ENCODE measurements at regions not wholly inside any gene's neighbourhood (a gene's known extent, or its start where the extent isn't known, plus 50 kb on each side); places are given as distances from the start of the nearest gene placed in this dataset.

GRCh38 chr4:100081491-100081890 lies 108.8 kb downstream of the DDIT4L start:
- no peaks in the 10 kb centered on the region for H3K27me3 ChIP-seq (ENCODE audit: low read length)
- no peaks in the 10 kb centered on the region for H3K36me3 ChIP-seq (ENCODE audit: insufficient read depth, low read length)
- DNase-seq: no peak
- H3K27ac ChIP-seq (ENCODE audit: low read length): no peak overlapping the region
- no peak overlapping the region for H2AFZ ChIP-seq (ENCODE audit: low read length)
- no peaks in the 10 kb centered on the region; the same call in 1 of the 2 replicates for H3K9me3 ChIP-seq (ENCODE audit: low read length)
- no peaks in the 10 kb centered on the region for H3K79me2 ChIP-seq (ENCODE audit: low read length)
- no peaks in the 10 kb centered on the region for H3K9me2 ChIP-seq (replicated peaks; ENCODE audit: insufficient read depth, low read length)
- H4K20me1 ChIP-seq (ENCODE audit: insufficient read depth, low read depth, low read length): no peaks in the 10 kb centered on the region
- H3K4me1 ChIP-seq (ENCODE audit: low read length): no peaks in the 10 kb centered on the region
- no peak overlapping the region for H3K4me3 ChIP-seq (ENCODE audit: low read length)
- H3K4me2 ChIP-seq (ENCODE audit: low read depth, low read length, poor library complexity, severe bottlenecking): no peak overlapping the region
- H3K9ac ChIP-seq (ENCODE audit: low read length): no peak overlapping the region

GRCh38 chr4:100079264-100079663 lies 111.0 kb downstream of the DDIT4L start:
- Histone ChIP-seq H3K4me1 (ENCODE audit: low read length) (no peaks in the 10 kb centered on the region), H3K27me3 (ENCODE audit: low read length) (no peaks in the 10 kb centered on the region), H3K79me2 (ENCODE audit: low read length) (no peaks in the 10 kb centered on the region), H3K36me3 (ENCODE audit: insufficient read depth, low read length) (no peaks in the 10 kb centered on the region), H3K9me3 (ENCODE audit: low read length) (no peaks in the 10 kb centered on the region; the same call in 1 of the 2 replicates), H3K4me3 (ENCODE audit: low read length) (no peak overlapping the region), H3K27ac (ENCODE audit: low read length) (no peak overlapping the region), H3K4me2 (ENCODE audit: low read depth, low read length, poor library complexity, severe bottlenecking) (no peak overlapping the region), H4K20me1 (ENCODE audit: insufficient read depth, low read depth, low read length) (no peaks in the 10 kb centered on the region), H3K9me2 (replicated peaks; ENCODE audit: insufficient read depth, low read length) (no peaks in the 10 kb centered on the region), H3K9ac (ENCODE audit: low read length) (no peak overlapping the region), H2AFZ (ENCODE audit: low read length) (no peak overlapping the region)
- no peak for DNase-seq

- Histone ChIP-seq H3K9me3 (ENCODE audit: low read length) (no peaks in the 10 kb centered on the region; the same call in 1 of the 2 replicates), H3K79me2 (ENCODE audit: low read length) (no peaks in the 10 kb centered on the region), H3K27me3 (ENCODE audit: low read length) (no peaks in the 10 kb centered on the region), H3K4me1 (ENCODE audit: low read length) (no peaks in the 10 kb centered on the region), H3K9me2 (replicated peaks; ENCODE audit: insufficient read depth, low read length) (no peaks in the 10 kb centered on the region), H3K4me2 (ENCODE audit: low read depth, low read length, poor library complexity, severe bottlenecking) (no peak overlapping the region), H3K9ac (ENCODE audit: low read length) (no peak overlapping the region), H3K4me3 (ENCODE audit: low read length) (no peak overlapping the region), H2AFZ (ENCODE audit: low read length) (no peak overlapping the region), H4K20me1 (ENCODE audit: insufficient read depth, low read depth, low read length) (no peaks in the 10 kb centered on the region), H3K27ac (ENCODE audit: low read length) (no peak overlapping the region), H3K36me3 (ENCODE audit: insufficient read depth, low read length) (no peaks in the 10 kb centered on the region)
- DNase-seq: no peak
Observed at GRCh38 chr4:100076753-100077152, 113.5 kb downstream of the DDIT4L start.

GRCh38 chr4:100075486-100076270 lies 114.6 kb downstream of the DDIT4L start:
- Histone ChIP-seq H3K9me2 (replicated peaks; ENCODE audit: insufficient read depth, low read length) (no peaks in the 10 kb centered on the region), H2AFZ (ENCODE audit: low read length) (no peak overlapping the region), H3K4me3 (ENCODE audit: low read length) (no peak overlapping the region), H4K20me1 (ENCODE audit: insufficient read depth, low read depth, low read length) (no peaks in the 10 kb centered on the region), H3K27ac (ENCODE audit: low read length) (no peak overlapping the region), H3K27me3 (ENCODE audit: low read length) (no peaks in the 10 kb centered on the region), H3K36me3 (ENCODE audit: insufficient read depth, low read length) (no peaks in the 10 kb centered on the region), H3K4me1 (ENCODE audit: low read length) (no peaks in the 10 kb centered on the region), H3K9ac (ENCODE audit: low read length) (no peak overlapping the region), H3K79me2 (ENCODE audit: low read length) (no peaks in the 10 kb centered on the region), H3K4me2 (ENCODE audit: low read depth, low read length, poor library complexity, severe bottlenecking) (no peak overlapping the region), H3K9me3 (ENCODE audit: low read length) (no peaks in the 10 kb centered on the region; the same call in 1 of the 2 replicates)
- DNase-seq: no peak

GRCh38 chr4:100075056-100075455 lies 115.2 kb downstream of the DDIT4L start:
- Histone ChIP-seq H4K20me1 (ENCODE audit: insufficient read depth, low read depth, low read length) (no peaks in the 10 kb centered on the region), H3K4me3 (ENCODE audit: low read length) (no peak overlapping the region), H3K36me3 (ENCODE audit: insufficient read depth, low read length) (no peaks in the 10 kb centered on the region), H3K9ac (ENCODE audit: low read length) (no peak overlapping the region), H2AFZ (ENCODE audit: low read length) (no peak overlapping the region), H3K27ac (ENCODE audit: low read length) (no peak overlapping the region), H3K27me3 (ENCODE audit: low read length) (no peaks in the 10 kb centered on the region), H3K4me1 (ENCODE audit: low read length) (no peaks in the 10 kb centered on the region), H3K4me2 (ENCODE audit: low read depth, low read length, poor library complexity, severe bottlenecking) (no peak overlapping the region), H3K9me3 (ENCODE audit: low read length) (no peaks in the 10 kb centered on the region; the same call in 1 of the 2 replicates), H3K79me2 (ENCODE audit: low read length) (no peaks in the 10 kb centered on the region), H3K9me2 (replicated peaks; ENCODE audit: insufficient read depth, low read length) (no peaks in the 10 kb centered on the region)
- DNase-seq: no peak

- H3K27me3 ChIP-seq (ENCODE audit: low read length): 0 out of 2 replicates have a peak, but pooled peaks cover 2% of the 10 kb centered on the region
- H3K9me2 ChIP-seq (replicated peaks; ENCODE audit: insufficient read depth, low read length): no peaks in the 10 kb centered on the region
- H3K4me3 ChIP-seq (ENCODE audit: low read length): no peak overlapping the region
- no peaks in the 10 kb centered on the region for H3K79me2 ChIP-seq (ENCODE audit: low read length)
- DNase-seq: no peak
- H3K36me3 ChIP-seq (ENCODE audit: insufficient read depth, low read length): no peaks in the 10 kb centered on the region
- H3K9ac ChIP-seq (ENCODE audit: low read length): no peak overlapping the region
- no peaks in the 10 kb centered on the region for H3K4me1 ChIP-seq (ENCODE audit: low read length)
- no peaks in the 10 kb centered on the region; the same call in 1 of the 2 replicates for H3K9me3 ChIP-seq (ENCODE audit: low read length)
- no peaks in the 10 kb centered on the region; the same call in 1 of the 2 replicates for H4K20me1 ChIP-seq (ENCODE audit: insufficient read depth, low read depth, low read length)
- H2AFZ ChIP-seq (ENCODE audit: low read length): no peak overlapping the region
- H3K27ac ChIP-seq (ENCODE audit: low read length): no peak overlapping the region
- no peak overlapping the region for H3K4me2 ChIP-seq (ENCODE audit: low read depth, low read length, poor library complexity, severe bottlenecking)
Observed at GRCh38 chr4:100071506-100071905, 118.8 kb downstream of the DDIT4L start.

- Histone ChIP-seq H3K9me2 (replicated peaks; ENCODE audit: insufficient read depth, low read length) (no peaks in the 10 kb centered on the region), H2AFZ (ENCODE audit: low read length) (no peak overlapping the region), H3K27me3 (ENCODE audit: low read length) (0 out of 2 replicates have a peak, but pooled peaks cover 2% of the 10 kb centered on the region), H3K4me1 (ENCODE audit: low read length) (no peaks in the 10 kb centered on the region), H4K20me1 (ENCODE audit: insufficient read depth, low read depth, low read length) (no peaks in the 10 kb centered on the region; the same call in 1 of the 2 replicates), H3K79me2 (ENCODE audit: low read length) (no peaks in the 10 kb centered on the region), H3K27ac (ENCODE audit: low read length) (no peak overlapping the region), H3K9me3 (ENCODE audit: low read length) (no peaks in the 10 kb centered on the region), H3K4me3 (ENCODE audit: low read length) (no peak overlapping the region), H3K9ac (ENCODE audit: low read length) (no peak overlapping the region), H3K36me3 (ENCODE audit: insufficient read depth, low read length) (no peaks in the 10 kb centered on the region), H3K4me2 (ENCODE audit: low read depth, low read length, poor library complexity, severe bottlenecking) (no peak overlapping the region)
- no peak for DNase-seq
Observed at GRCh38 chr4:100070868-100071267, 119.4 kb downstream of the DDIT4L start.

- no peaks in the 10 kb centered on the region for H3K79me2 ChIP-seq (ENCODE audit: low read length)
- no peaks in the 10 kb centered on the region for H3K9me3 ChIP-seq (ENCODE audit: low read length)
- no peaks in the 10 kb centered on the region for H3K9me2 ChIP-seq (replicated peaks; ENCODE audit: insufficient read depth, low read length)
- no peak overlapping the region for H3K4me2 ChIP-seq (ENCODE audit: low read depth, low read length, poor library complexity, severe bottlenecking)
- H3K4me1 ChIP-seq (ENCODE audit: low read length): no peaks in the 10 kb centered on the region
- no peak for DNase-seq
- no peak overlapping the region for H3K9ac ChIP-seq (ENCODE audit: low read length)
- no peak overlapping the region for H3K27ac ChIP-seq (ENCODE audit: low read length)
- H3K36me3 ChIP-seq (ENCODE audit: insufficient read depth, low read length): no peaks in the 10 kb centered on the region
- no peaks in the 10 kb centered on the region; the same call in 1 of the 2 replicates for H4K20me1 ChIP-seq (ENCODE audit: insufficient read depth, low read depth, low read length)
- H3K4me3 ChIP-seq (ENCODE audit: low read length): no peak overlapping the region
- H2AFZ ChIP-seq (ENCODE audit: low read length): no peak overlapping the region
- H3K27me3 ChIP-seq (ENCODE audit: low read length): 0 out of 2 replicates have a peak, but pooled peaks cover 2% of the 10 kb centered on the region
Observed at GRCh38 chr4:100069207-100069606, 119.1 kb upstream of the H2AZ1 start.

All from Karpas-422 (cell line).